ENCODE measurements at regions not wholly inside any gene's neighbourhood (a gene's known extent, or its start where the extent isn't known, plus 50 kb on each side); places are given as distances from the start of the nearest gene placed in this dataset.

GRCh38 chr16:87033021-87033471 is 284.1 kb downstream of the C16orf95 start:
- TF ChIP-seq CTCF (IDR thresholded peaks at IDR 0.05) (no peak), POLR2A (IDR thresholded peaks at IDR 0.05) (no peak)
